GM10266 (cell line): ENCODE measurements at regions not wholly inside any gene's neighbourhood (a gene's known extent, or its start where the extent isn't known, plus 50 kb on each side); places are given as distances from the start of the nearest gene placed in this dataset.

Experiments
- DNase-seq: peaks from one replicate; pipeline ENCODE4 v3.0.0; 2012; ENCODE audit errors: extremely low spot score
- CTCF ChIP-seq: IDR thresholded peaks from 2 replicates; pipeline ENCODE4 v1.5.1; 2012; ENCODE audit warnings: mild to moderate bottlenecking, low read depth; ENCODE audit not compliant: control insufficient read depth, insufficient read depth; ENCODE audit errors: missing control alignments

- DNase-seq = no peak
- TF ChIP-seq CTCF = no peak
Measured at GRCh38 chr2:150700666-150701580, 213.5 kb upstream of the RND3 start.

- DNase-seq = no peak
Measured at GRCh38 chr2:150699218-150699617, 211.8 kb upstream of the RND3 start.

GRCh38 chr2:150698016-150698661, 210.7 kb upstream of the RND3 start:
- no peak for DNase-seq
- no peak for TF ChIP-seq CTCF

More at GRCh38 chr2:150699218-150699617, 211.8 kb upstream of the RND3 start:
- no peak for TF ChIP-seq CTCF

- DNase-seq = no peak
- TF ChIP-seq CTCF = no peak
Measured at GRCh38 chr2:150697596-150697995, 210.1 kb upstream of the RND3 start.

- DNase-seq = no peak
- TF ChIP-seq CTCF = no peak
Measured at GRCh38 chr2:150695451-150696135, 208.1 kb upstream of the RND3 start.

GRCh38 chr2:150693556-150693955, 206.1 kb upstream of the RND3 start:
- no peak for TF ChIP-seq CTCF
- no peak for DNase-seq
